Neural cell (in vitro differentiated cells): ENCODE measurements at regions not wholly inside any gene's neighbourhood (a gene's known extent, or its start where the extent isn't known, plus 50 kb on each side); places are given as distances from the start of the nearest gene placed in this dataset.

Experiments used
- H2AFZ ChIP-seq: fragments of 200-600, 300-800 bp; sonication (generic), shearing (Covaris generic); 2 replicates; pipeline ENCODE4 v1.6.0; 2014; ENCODE audit warnings: low read depth, mild to moderate bottlenecking, antibody characterized with exemption, low read length, moderate library complexity
- H3F3A ChIP-seq: fragments of 200-600 bp; shearing (Covaris generic); 2 replicates; pipeline ENCODE4 v1.6.1; 2016; ENCODE audit warnings: mild to moderate bottlenecking, moderate library complexity, mixed read lengths, antibody characterized with exemption, low read length; ENCODE audit not compliant: insufficient read depth, poor library complexity, severe bottlenecking
- H3K27ac ChIP-seq: fragments of 200-600, 300-800 bp; sonication (generic), shearing (Covaris generic); 2 replicates; pipeline ENCODE4 v1.5.1; 2014; ENCODE audit warnings: mild to moderate bottlenecking, low read length, moderate library complexity
- H3K27me3 ChIP-seq: fragments of 300-800, 200-600 bp; sonication (generic), shearing (Covaris generic); 2 replicates; pipeline ENCODE4 v1.6.0; 2014; ENCODE audit warnings: mild to moderate bottlenecking, low read depth, low read length, moderate library complexity; ENCODE audit not compliant: insufficient read depth
- H3K36me3 ChIP-seq: fragments of 300-800, 200-600 bp; sonication (generic), shearing (Covaris generic); 2 replicates; pipeline ENCODE4 v1.5.1; 2014; ENCODE audit warnings: mild to moderate bottlenecking, antibody characterized with exemption, low read length, moderate library complexity; ENCODE audit not compliant: insufficient read depth
- H3K4me2 ChIP-seq: fragments of 300-800, 200-600 bp; sonication (generic), shearing (Covaris generic); 2 replicates; pipeline ENCODE4 v1.6.0; 2014; ENCODE audit warnings: mild to moderate bottlenecking, low read length
- H3K4me3 ChIP-seq: fragments of 300-800, 200-600 bp; sonication (generic), shearing (Covaris generic); 2 replicates; pipeline ENCODE4 v1.5.1; 2014; ENCODE audit warnings: mild to moderate bottlenecking, low read length, moderate library complexity
- H3K79me2 ChIP-seq: fragments of 200-600 bp; shearing (Covaris generic); replicated peaks from 2 replicates; pipeline ENCODE4 v1.6.0; 2014; ENCODE audit warnings: mild to moderate bottlenecking, low read length, moderate library complexity; ENCODE audit not compliant: insufficient read depth
- H3K9ac ChIP-seq: fragments of 300-800, 200-600 bp; sonication (generic), shearing (Covaris generic); 2 replicates; pipeline ENCODE4 v1.6.1; 2016; ENCODE audit warnings: mild to moderate bottlenecking, low read length, mixed read lengths
- H3K9me2 ChIP-seq: fragments of 200-600 bp; shearing (Covaris generic); 2 replicates; pipeline ENCODE4 v1.6.1; 2016; ENCODE audit warnings: mild to moderate bottlenecking, low read length, mixed read lengths; ENCODE audit not compliant: insufficient read depth
- H3K9me3 ChIP-seq: fragments of 200-600, 300-800 bp; sonication (generic), shearing (Covaris generic); 2 replicates; pipeline ENCODE4 v1.6.1; 2016; ENCODE audit warnings: mild to moderate bottlenecking, mixed run types, low read length, moderate library complexity, mixed read lengths
- H4K20me1 ChIP-seq: fragments of 200-600 bp; shearing (Covaris generic); 2 replicates; pipeline ENCODE4 v1.6.1; 2016; ENCODE audit warnings: mild to moderate bottlenecking, mixed run types; ENCODE audit not compliant: insufficient read depth
- CTCF ChIP-seq: fragments of 450-650 bp; IDR thresholded peaks from 2 replicates; pipeline ENCODE4 v1.5.1; 2014; ENCODE audit warnings: antibody characterized with exemption, mild to moderate bottlenecking, moderate library complexity; ENCODE audit not compliant: poor library complexity, severe bottlenecking
- EP300 ChIP-seq: fragments of 450-650 bp; conservative IDR thresholded peaks from 2 replicates; pipeline ENCODE4 v1.6.1; 2014; ENCODE audit warnings: antibody characterized with exemption, mild to moderate bottlenecking, moderate library complexity; ENCODE audit not compliant: poor library complexity, severe bottlenecking
- EZH2 ChIP-seq: fragments of 200-600, 300-800 bp; shearing (Covaris generic), sonication (generic); IDR thresholded peaks from 2 replicates; pipeline ENCODE4 v1.6.1; 2014; ENCODE audit warnings: antibody characterized with exemption, low read length, borderline replicate concordance, mild to moderate bottlenecking; ENCODE audit not compliant: insufficient read depth, poor library complexity, severe bottlenecking
- MXI1 ChIP-seq: fragments of 450-650 bp; conservative IDR thresholded peaks from 2 replicates; pipeline ENCODE4 v1.6.1; 2014; ENCODE audit warnings: antibody characterized with exemption, mild to moderate bottlenecking; ENCODE audit not compliant: poor library complexity, severe bottlenecking
- POLR2AphosphoS5 ChIP-seq: IDR thresholded peaks from 2 replicates; pipeline ENCODE4 v1.6.1; 2012
- RAD21 ChIP-seq: fragments of 450-650 bp; conservative IDR thresholded peaks from 2 replicates; pipeline ENCODE4 v1.6.1; 2014; ENCODE audit warnings: antibody characterized with exemption, mild to moderate bottlenecking, moderate library complexity
- REST ChIP-seq: IDR thresholded peaks from 2 replicates; pipeline ENCODE4 v1.6.1; 2012; ENCODE audit warnings: borderline replicate concordance
- SMC3 ChIP-seq: fragments of 450-650 bp; conservative IDR thresholded peaks from 2 replicates; pipeline ENCODE4 v1.6.1; 2014; ENCODE audit warnings: antibody characterized with exemption, mild to moderate bottlenecking, moderate library complexity; ENCODE audit not compliant: poor library complexity
- TAF1 ChIP-seq: IDR thresholded peaks from 2 replicates; pipeline ENCODE4 v1.6.1; 2012; ENCODE audit warnings: low read depth

- Histone ChIP-seq H3K9me3 (peaks cover 11% of the 10 kb centered on the region), H3K4me2 (no peak overlapping the region), H3K79me2 (no peaks in the 10 kb centered on the region), H3K9me2 (no peaks in the 10 kb centered on the region), H3F3A (no peaks in the 10 kb centered on the region), H3K27ac (no peak overlapping the region), H3K36me3 (no peaks in the 10 kb centered on the region), H3K9ac (no peak overlapping the region), H2AFZ (no peak overlapping the region), H3K4me3 (no peak overlapping the region), H3K27me3 (peaks cover 9% of the 10 kb centered on the region), H4K20me1 (no peaks in the 10 kb centered on the region)
- TF ChIP-seq REST = no peak
- no peak for TF ChIP-seq TAF1
- TF ChIP-seq EP300 = no peak
- TF ChIP-seq RAD21 = no peak
- TF ChIP-seq EZH2 = no peak
- no peak for TF ChIP-seq MXI1
- no peak for TF ChIP-seq SMC3
- TF ChIP-seq CTCF = no peak
- no peak for TF ChIP-seq POLR2AphosphoS5
These were observed 73.2 kb upstream of the BHLHE23 start for GRCh38 chr20:63079971-63080370.

GRCh38 chr20:63077705-63078104 lies 70.9 kb upstream of the BHLHE23 start:
- TF ChIP-seq REST (no peak), EP300 (no peak), EZH2 (no peak), MXI1 (no peak)
- H3K27ac ChIP-seq = no peak overlapping the region
- H3K79me2 ChIP-seq = no peaks in the 10 kb centered on the region
- H3K27me3 ChIP-seq = peaks cover 14% of the 10 kb centered on the region
- H3K9me2 ChIP-seq = no peaks in the 10 kb centered on the region
- no peak overlapping the region for H2AFZ ChIP-seq
- peaks cover 12% of the 10 kb centered on the region for H3K9me3 ChIP-seq
- H3F3A ChIP-seq = no peaks in the 10 kb centered on the region
- H3K9ac ChIP-seq = no peak overlapping the region
- H4K20me1 ChIP-seq = no peaks in the 10 kb centered on the region
- H3K4me2 ChIP-seq = no peak overlapping the region
- no peaks in the 10 kb centered on the region for H3K36me3 ChIP-seq
- H3K4me3 ChIP-seq = no peak overlapping the region
